ENCODE measurements at regions not wholly inside any gene's neighbourhood (a gene's known extent, or its start where the extent isn't known, plus 50 kb on each side); places are given as distances from the start of the nearest gene placed in this dataset.
"Not testable (repeated sequence)": the region's sequence is repeated elsewhere in the genome, so short reads cannot be mapped to it uniquely, and the experiment has no call there.

DNA sequence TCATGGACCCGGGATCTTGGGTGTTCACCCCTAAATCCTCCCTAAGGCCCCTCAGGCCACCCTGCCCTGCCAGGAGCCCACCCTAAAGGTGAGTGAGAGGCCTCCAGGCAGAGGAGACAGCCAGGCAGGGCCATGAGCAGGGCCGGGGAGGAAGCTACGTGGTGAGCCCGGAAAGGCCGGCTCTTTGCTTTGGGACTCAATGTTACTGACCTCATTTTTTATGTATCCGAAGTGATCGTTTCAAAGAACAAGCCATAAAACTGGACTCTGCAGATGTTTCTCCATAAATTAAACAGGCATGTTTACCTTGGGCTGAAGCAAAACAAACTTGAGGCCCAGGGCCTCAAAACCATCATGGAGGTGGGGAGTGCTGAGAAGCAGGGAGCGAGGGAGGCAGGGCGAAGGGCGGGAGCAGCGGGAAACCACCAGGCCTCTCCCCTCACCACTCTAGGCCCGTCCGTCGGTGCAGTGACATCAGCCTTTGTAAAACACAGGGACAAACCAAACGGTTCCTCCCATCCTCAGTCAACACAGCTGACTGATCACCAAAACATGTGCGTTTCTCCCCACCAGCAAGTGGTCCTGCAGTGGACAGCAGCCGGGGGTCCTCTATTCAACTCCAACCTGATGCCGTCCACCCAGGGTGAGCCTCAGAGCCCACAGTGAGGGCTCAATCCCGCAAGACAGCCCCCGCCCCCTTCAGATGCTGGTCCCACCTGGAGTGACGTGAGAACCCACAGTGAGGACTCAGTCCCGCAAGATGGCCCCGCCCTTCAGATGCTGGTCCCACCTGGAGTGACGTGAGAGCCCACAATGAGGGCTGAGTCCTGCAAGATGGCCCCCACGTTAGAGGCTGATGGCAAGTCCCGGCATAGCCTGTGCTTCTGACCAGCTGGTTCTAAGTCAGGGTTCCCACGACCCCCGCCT lies 102.9 kb upstream of the LRPAP1 start:
- no peak for DNase-seq (ENCODE audit: extremely low spot score)
- H3K27ac ChIP-seq (replicated peaks in 1 of 4) = no peak overlapping the region
- H3K4me1 ChIP-seq = no peaks in the 10 kb centered on the region
- peaks cover 0 to 50% (median 0%) of the 10 kb centered on the region in 4 donors for H3K27me3 ChIP-seq
- intact Hi-C loops (cut with DNase I) = no loop called here
- H3K4me3 ChIP-seq = no peak overlapping the region
- TF ChIP-seq, protein P1, sequence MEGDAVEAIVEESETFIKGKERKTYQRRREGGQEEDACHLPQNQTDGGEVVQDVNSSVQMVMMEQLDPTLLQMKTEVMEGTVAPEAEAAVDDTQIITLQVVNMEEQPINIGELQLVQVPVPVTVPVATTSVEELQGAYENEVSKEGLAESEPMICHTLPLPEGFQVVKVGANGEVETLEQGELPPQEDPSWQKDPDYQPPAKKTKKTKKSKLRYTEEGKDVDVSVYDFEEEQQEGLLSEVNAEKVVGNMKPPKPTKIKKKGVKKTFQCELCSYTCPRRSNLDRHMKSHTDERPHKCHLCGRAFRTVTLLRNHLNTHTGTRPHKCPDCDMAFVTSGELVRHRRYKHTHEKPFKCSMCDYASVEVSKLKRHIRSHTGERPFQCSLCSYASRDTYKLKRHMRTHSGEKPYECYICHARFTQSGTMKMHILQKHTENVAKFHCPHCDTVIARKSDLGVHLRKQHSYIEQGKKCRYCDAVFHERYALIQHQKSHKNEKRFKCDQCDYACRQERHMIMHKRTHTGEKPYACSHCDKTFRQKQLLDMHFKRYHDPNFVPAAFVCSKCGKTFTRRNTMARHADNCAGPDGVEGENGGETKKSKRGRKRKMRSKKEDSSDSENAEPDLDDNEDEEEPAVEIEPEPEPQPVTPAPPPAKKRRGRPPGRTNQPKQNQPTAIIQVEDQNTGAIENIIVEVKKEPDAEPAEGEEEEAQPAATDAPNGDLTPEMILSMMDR (IDR thresholded peaks at IDR 0.05) = no peak
- TF ChIP-seq POLR2A (IDR thresholded peaks at IDR 0.05; ENCODE audit: low read depth) (no peak), POLR2AphosphoS5 (IDR thresholded peaks at IDR 0.05) (no peak), EP300 (IDR thresholded peaks at IDR 0.05) (no peak)
- no peaks in the 10 kb centered on the region for H3K9me3 ChIP-seq
- no peaks in the 10 kb centered on the region for H3K36me3 ChIP-seq
- 77% methylated on average over 25 of the region's 28 CpGs for WGBS

DNA sequence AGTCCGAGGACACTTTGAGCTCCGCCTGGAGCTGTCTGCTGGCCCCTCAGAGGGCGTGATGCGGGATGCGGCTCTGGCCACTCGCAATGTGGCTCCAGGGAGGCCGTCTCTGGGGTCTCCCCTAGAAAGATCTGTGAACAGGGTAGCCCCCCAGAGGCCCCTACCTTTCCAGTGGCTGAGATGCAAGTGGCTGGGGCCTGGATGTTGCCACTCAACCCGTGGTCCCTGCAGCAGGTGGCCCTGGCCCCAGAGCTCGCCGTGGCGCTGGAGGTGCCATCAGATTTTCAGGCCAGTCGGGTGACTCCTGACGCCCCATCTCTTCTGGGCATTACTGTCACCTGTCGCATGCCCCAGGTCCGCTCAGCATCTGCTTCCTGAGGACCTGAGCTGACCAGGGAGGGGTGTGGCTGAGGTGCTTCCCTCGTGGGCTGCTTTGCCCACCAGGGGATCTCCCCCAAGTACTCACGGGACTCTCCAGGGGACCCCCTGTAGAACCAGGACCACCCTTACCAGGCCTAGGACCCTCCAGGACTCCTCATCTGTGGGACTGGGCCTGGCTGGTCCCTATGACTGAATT lies 102.1 kb upstream of the LRPAP1 start:
- no peak for DNase-seq (ENCODE audit: extremely low spot score)
- intact Hi-C loops (cut with DNase I) = no loop called here

DNA sequence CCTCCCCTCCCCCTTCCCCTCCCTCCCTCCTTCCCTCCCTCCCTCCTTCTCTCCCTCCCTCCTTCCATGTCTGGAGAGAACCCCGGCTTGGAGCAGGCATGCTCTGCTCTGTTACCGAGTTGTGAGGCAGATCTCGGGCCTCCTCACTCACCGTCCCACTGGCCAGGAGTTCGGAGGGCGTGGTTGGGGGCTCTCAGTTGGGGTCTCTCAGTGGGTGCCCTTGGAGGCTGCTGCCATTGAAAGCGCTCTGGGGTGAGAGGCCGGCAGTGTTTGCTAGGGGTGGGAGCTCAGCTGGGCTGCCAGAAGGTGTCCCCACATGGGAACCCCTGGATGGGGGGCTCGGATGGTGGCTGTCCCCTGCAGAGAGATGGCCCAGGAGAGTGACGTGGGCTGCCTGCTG lies 101.1 kb upstream of the LRPAP1 start:
- H3K27ac ChIP-seq (replicated peaks in 1 of 4); DNase-seq (ENCODE audit: extremely low spot score); intact Hi-C loops (cut with DNase I); H3K4me1 ChIP-seq; H3K4me3 ChIP-seq; H3K9me3 ChIP-seq; H3K36me3 ChIP-seq: not testable (repeated sequence)
- peaks cover 0 to 69% (median 0%) of the 10 kb centered on the region in 4 donors for H3K27me3 ChIP-seq
- 93% methylated on average over 3 of the region's 10 CpGs for WGBS

More for the DNA sequence above, 102.1 kb upstream of the LRPAP1 start:
- Histone ChIP-seq H3K4me1 (no peaks in the 10 kb centered on the region), H3K4me3 (no peak overlapping the region), H3K9me3 (no peaks in the 10 kb centered on the region), H3K27ac (replicated peaks in 1 of 4) (no peak overlapping the region), H3K36me3 (no peaks in the 10 kb centered on the region), H3K27me3 (peaks cover 0 to 58% (median 0%) of the 10 kb centered on the region in 4 donors)
- TF ChIP-seq EP300 (IDR thresholded peaks at IDR 0.05) = no peak
- TF ChIP-seq POLR2AphosphoS5 (IDR thresholded peaks at IDR 0.05) = no peak
- no peak for TF ChIP-seq POLR2A (IDR thresholded peaks at IDR 0.05; ENCODE audit: low read depth)
- TF ChIP-seq, protein P1 (IDR thresholded peaks at IDR 0.05) = no peak
- 77% methylated on average over 7 of the region's 17 CpGs for WGBS

DNA sequence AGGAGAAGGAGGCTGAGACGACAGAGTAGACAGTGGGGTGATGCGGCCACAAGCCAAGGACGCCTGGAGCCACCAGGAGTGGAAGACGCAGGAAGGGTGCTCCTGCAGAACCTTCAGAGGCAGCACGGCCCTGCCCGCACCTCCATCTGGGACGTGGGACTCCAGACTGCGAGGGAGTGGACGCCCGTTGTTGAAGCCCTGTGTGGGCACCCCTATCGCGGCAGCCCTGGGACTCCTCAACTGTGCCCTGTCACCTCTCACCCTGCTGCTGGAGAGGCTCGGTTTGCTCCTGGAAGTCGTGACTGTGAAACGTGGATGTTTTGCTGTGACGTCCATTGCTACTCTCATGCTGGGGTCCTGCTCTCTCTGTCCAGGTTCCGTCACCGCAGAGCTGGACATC lies 100.6 kb upstream of the LRPAP1 start:
- DNase-seq (ENCODE audit: extremely low spot score) = not testable (repeated sequence)

DNA sequence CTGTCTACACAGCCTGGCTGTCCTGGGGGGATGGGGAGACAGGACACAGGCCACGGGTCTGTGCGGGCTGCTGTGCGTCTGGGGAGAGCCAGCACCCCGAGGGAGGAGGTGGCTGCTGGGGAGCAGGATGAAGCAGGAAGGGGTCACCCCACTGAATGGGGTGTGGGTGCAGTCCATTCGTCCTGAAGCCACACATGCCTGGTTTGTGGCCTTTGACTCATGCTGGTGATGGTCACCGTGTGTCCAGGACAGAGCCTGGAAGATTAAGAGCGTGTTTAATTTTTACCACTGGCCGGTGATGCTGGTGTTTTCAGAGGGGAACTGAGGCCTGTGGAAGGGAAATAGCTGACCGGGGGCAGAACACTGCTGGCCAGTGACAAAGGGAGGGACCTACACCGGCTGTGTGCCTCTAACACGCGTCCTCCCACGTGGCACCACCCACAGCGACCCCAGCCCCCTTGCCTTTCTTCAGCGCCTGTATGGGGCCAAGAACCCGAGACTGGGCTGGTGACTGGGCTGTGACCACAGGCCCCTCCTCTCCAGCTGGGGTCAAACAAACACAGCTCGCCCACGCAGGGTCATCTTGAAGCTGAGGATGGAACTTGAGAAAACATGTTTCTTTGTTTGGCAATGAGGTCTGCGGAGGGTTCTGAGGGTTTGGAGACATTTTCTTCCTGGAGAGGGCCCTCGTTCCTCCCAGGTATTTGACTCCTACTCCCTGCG lies 99.5 kb upstream of the LRPAP1 start:
- H3K36me3 ChIP-seq; H3K4me3 ChIP-seq; intact Hi-C loops (cut with DNase I); DNase-seq (ENCODE audit: extremely low spot score); H3K9me3 ChIP-seq; H3K27ac ChIP-seq (replicated peaks in 1 of 4); H3K4me1 ChIP-seq: not testable (repeated sequence)
- H3K27me3 ChIP-seq = peaks cover 0 to 73% (median 0%) of the 10 kb centered on the region in 4 donors
- 75% methylated on average over 16 of the region's 21 CpGs for WGBS

More for the DNA sequence above, 100.6 kb upstream of the LRPAP1 start:
- H3K4me3 ChIP-seq; H3K4me1 ChIP-seq; H3K27ac ChIP-seq (replicated peaks in 1 of 4); H3K36me3 ChIP-seq; H3K9me3 ChIP-seq; intact Hi-C loops (cut with DNase I): not testable (repeated sequence)
- WGBS = 90% methylated on average over 14 of the region's 18 CpGs
- peaks cover 0 to 74% (median 0%) of the 10 kb centered on the region in 4 donors for H3K27me3 ChIP-seq
